HCT116 (cell line): ENCODE measurements at regions not wholly inside any gene's neighbourhood (a gene's known extent, or its start where the extent isn't known, plus 50 kb on each side); places are given as distances from the start of the nearest gene placed in this dataset.

Experiments
- CEBPB ChIP-seq: IDR thresholded peaks from 2 replicates; pipeline ENCODE4 v1.6.1; 2012; ENCODE audit warnings: low read depth
- CTCF ChIP-seq, 3 experiments: fragments of 200-600 bp in 1 of 3; sonication (generic) in 1 of 3; IDR thresholded peaks in 2 of 3; conservative IDR thresholded peaks in 1 of 3; 2 replicates each; pipeline ENCODE4 v1.5.1; 2012 to 2017; ENCODE audit warnings: low read depth in 2 of 3, low read length in 2 of 3, antibody characterized with exemption in 1 of 3, borderline replicate concordance in 1 of 3, control low read depth in 1 of 3, mild to moderate bottlenecking in 1 of 3, mixed read lengths in 1 of 3, mixed run types in 1 of 3, moderate library complexity in 1 of 3; ENCODE audit not compliant: insufficient read depth in 1 of 3
- EZH2 ChIP-seq: fragments of 200-600 bp; sonication (generic); IDR thresholded peaks from 2 replicates; pipeline ENCODE4 v1.6.1; 2017; ENCODE audit warnings: antibody characterized with exemption, mixed run types
- EZH2phosphoT487 ChIP-seq: fragments of 200-600 bp; IDR thresholded peaks from 2 replicates; pipeline ENCODE4 v1.6.1; 2018; ENCODE audit warnings: antibody characterized with exemption, borderline replicate concordance
- FOSL1 ChIP-seq: IDR thresholded peaks from 2 replicates; pipeline ENCODE4 v1.6.1; 2012; ENCODE audit warnings: low read depth
- JUND ChIP-seq: IDR thresholded peaks from 2 replicates; pipeline ENCODE4 v1.6.1; 2012
- MAX ChIP-seq: IDR thresholded peaks from 2 replicates; pipeline ENCODE4 v1.6.1; 2012
- POLR2A ChIP-seq: IDR thresholded peaks from 2 replicates; pipeline ENCODE4 v1.7.0; 2011; ENCODE audit warnings: borderline replicate concordance; ENCODE audit not compliant: insufficient read depth, insufficient read length; ENCODE audit errors: extremely low read depth
- POLR2AphosphoS5 ChIP-seq: IDR thresholded peaks from 2 replicates; pipeline ENCODE4 v1.6.1; 2011; ENCODE audit warnings: mild to moderate bottlenecking, low read depth, low read length, moderate library complexity
- YY1 ChIP-seq: IDR thresholded peaks from 2 replicates; pipeline ENCODE4 v1.6.1; 2011; ENCODE audit warnings: low read length, low read depth, moderate library complexity, mild to moderate bottlenecking; ENCODE audit not compliant: insufficient replicate concordance; ENCODE audit errors: extremely low read depth
- ZBTB33 ChIP-seq: IDR thresholded peaks from 2 replicates; pipeline ENCODE4 v1.6.1; 2011; ENCODE audit warnings: mild to moderate bottlenecking, low read length, moderate library complexity; ENCODE audit not compliant: insufficient replicate concordance; ENCODE audit errors: extremely low read depth
- ZNF274 ChIP-seq: fragments of 200-500 bp; sonication (Bioruptor generic); IDR thresholded peaks from 2 replicates; pipeline ENCODE4 v1.6.1; 2014; ENCODE audit warnings: mild to moderate bottlenecking, low read depth, low read length, inconsistent platforms

GRCh38 chr2:154588838-154589237 lies 109.7 kb upstream of the KCNJ3 start:
- TF ChIP-seq FOSL1 (no peak), CTCF (IDR thresholded peaks at IDR 0.05 in 2 of 3, conservative IDR thresholded peaks at IDR 0.05 in 1 of 3; ENCODE audit: borderline replicate concordance in 1 of 3, insufficient read depth in 1 of 3, low read depth in 2 of 3, low read length in 2 of 3) (no peak), POLR2AphosphoS5 (no peak), POLR2A (no peak), EZH2 (no peak), ZBTB33 (no peak), ZNF274 (no peak), YY1 (no peak), CEBPB (no peak), JUND (no peak), MAX (no peak), EZH2phosphoT487 (no peak)
